ENCODE measurements at regions not wholly inside any gene's neighbourhood (a gene's known extent, or its start where the extent isn't known, plus 50 kb on each side); places are given as distances from the start of the nearest gene placed in this dataset.

DNA sequence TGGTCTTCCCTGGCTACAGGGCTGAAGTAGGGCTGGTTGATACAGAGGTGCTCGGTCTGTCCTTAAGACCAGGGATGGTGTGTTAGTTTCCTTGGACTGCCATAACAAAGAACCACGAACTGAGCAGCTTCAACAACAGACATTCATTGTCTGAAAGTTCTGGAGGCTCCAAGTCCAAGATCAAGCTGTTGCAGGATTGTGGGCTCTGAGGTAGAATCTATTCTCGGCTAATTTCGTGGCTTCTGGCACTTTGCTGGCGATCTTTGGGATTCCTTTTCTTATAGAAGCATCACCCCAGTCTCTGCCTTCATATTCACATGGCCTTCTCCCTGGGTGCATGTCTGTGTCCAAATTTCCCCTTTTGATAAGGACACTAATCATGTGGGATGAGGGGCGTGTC lies 112.1 kb upstream of the ITGB1 start:
- H3K36me3 ChIP-seq (ENCODE audit: insufficient read depth, low read length), result no peaks in the 10 kb centered on the region
- no peaks in the 10 kb centered on the region for H3K9me3 ChIP-seq (ENCODE audit: low read length)
- H3K79me2 ChIP-seq (ENCODE audit: insufficient read depth, low read depth, low read length), result no peaks in the 10 kb centered on the region
- no peak overlapping the region for H2AFZ ChIP-seq (ENCODE audit: low read length)
- no peaks in the 10 kb centered on the region for H3K4me1 ChIP-seq (ENCODE audit: insufficient read depth, low read length, poor library complexity, severe bottlenecking)
- BruUV-seq (replicated peaks), result no TSS peak
- no peak overlapping the region for H3K27ac ChIP-seq (ENCODE audit: low read depth, low read length, poor library complexity, severe bottlenecking)
- CTCF ChIA-PET (ENCODE audit: unreplicated experiment), result interaction anchor here (0.6 kb wide), 1 partner anchor 58 kb away, joined by 3 read pairs; no protein-coding TSS in a partner anchor
- H3K4me2 ChIP-seq (ENCODE audit: low read length), result no peak overlapping the region
- POLR2A ChIA-PET, result interaction anchor here (1.1 kb wide), 1 partner anchor 15 kb away, joined by 4 read pairs; no protein-coding TSS in a partner anchor
- H3K4me3 ChIP-seq (ENCODE audit: low read depth, low read length, poor library complexity, severe bottlenecking), result no peak overlapping the region
- TF ChIP-seq EZH2phosphoT487 (IDR thresholded peaks at IDR 0.05; ENCODE audit: borderline replicate concordance, low read depth, low read length), result no peak
- TF ChIP-seq, protein P1, sequence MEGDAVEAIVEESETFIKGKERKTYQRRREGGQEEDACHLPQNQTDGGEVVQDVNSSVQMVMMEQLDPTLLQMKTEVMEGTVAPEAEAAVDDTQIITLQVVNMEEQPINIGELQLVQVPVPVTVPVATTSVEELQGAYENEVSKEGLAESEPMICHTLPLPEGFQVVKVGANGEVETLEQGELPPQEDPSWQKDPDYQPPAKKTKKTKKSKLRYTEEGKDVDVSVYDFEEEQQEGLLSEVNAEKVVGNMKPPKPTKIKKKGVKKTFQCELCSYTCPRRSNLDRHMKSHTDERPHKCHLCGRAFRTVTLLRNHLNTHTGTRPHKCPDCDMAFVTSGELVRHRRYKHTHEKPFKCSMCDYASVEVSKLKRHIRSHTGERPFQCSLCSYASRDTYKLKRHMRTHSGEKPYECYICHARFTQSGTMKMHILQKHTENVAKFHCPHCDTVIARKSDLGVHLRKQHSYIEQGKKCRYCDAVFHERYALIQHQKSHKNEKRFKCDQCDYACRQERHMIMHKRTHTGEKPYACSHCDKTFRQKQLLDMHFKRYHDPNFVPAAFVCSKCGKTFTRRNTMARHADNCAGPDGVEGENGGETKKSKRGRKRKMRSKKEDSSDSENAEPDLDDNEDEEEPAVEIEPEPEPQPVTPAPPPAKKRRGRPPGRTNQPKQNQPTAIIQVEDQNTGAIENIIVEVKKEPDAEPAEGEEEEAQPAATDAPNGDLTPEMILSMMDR (conservative IDR thresholded peaks at IDR 0.05; ENCODE audit: low read length), result no peak
- H4K20me1 ChIP-seq (ENCODE audit: insufficient read depth, low read length), result no peaks in the 10 kb centered on the region
- intact Hi-C loops (cut with micrococcal nuclease; ENCODE audit: unreplicated experiment), result no loop called here
- no peak for DNase-seq (ENCODE audit: low spot score)
- no peaks in the 10 kb centered on the region for H3K9me2 ChIP-seq (ENCODE audit: insufficient read depth, low read length)

DNA sequence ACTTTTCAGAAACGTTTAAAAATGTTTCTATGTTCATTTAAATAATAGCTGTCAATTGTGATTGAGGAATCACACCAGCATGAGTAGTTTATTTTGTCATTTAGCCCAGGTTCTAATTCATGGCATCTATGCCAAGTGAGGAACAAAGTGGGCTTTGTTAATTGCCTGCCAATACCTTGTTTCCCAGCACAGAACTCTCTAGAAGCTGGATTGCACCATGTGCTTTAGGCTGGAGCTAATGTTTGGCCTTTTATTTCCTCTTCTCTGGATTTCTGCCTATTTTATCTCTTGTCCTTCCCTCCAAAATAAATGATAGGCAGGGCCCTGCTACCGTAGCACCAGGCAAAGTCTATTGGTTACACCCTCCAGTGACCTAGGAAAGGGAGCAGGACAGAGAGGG lies 109.9 kb upstream of the ITGB1 start:
- BruUV-seq (replicated peaks), result no TSS peak
- POLR2A ChIA-PET, result interaction anchor here (0.6 to 1.2 kb wide), 5 partner anchors 17 to 1946 kb away, joined by 3 to 4 read pairs (median 4); no protein-coding TSS in a partner anchor
- H3K79me2 ChIP-seq (ENCODE audit: insufficient read depth, low read depth, low read length), result no peaks in the 10 kb centered on the region
- H3K9me2 ChIP-seq (ENCODE audit: insufficient read depth, low read length), result no peaks in the 10 kb centered on the region
- H3K36me3 ChIP-seq (ENCODE audit: insufficient read depth, low read length), result no peaks in the 10 kb centered on the region
- H3K4me1 ChIP-seq (ENCODE audit: insufficient read depth, low read length, poor library complexity, severe bottlenecking), result no peaks in the 10 kb centered on the region
- no peak overlapping the region for H3K4me3 ChIP-seq (ENCODE audit: low read depth, low read length, poor library complexity, severe bottlenecking)
- H4K20me1 ChIP-seq (ENCODE audit: insufficient read depth, low read length), result no peaks in the 10 kb centered on the region
- no peaks in the 10 kb centered on the region for H3K9me3 ChIP-seq (ENCODE audit: low read length)
- DNase-seq (ENCODE audit: low spot score), result no peak
- intact Hi-C loops (cut with micrococcal nuclease; ENCODE audit: unreplicated experiment), result no loop called here
- no peak overlapping the region for H3K27ac ChIP-seq (ENCODE audit: low read depth, low read length, poor library complexity, severe bottlenecking)
- no peak overlapping the region for H3K4me2 ChIP-seq (ENCODE audit: low read length)
- CTCF ChIA-PET (ENCODE audit: unreplicated experiment), result no interaction called here
- H2AFZ ChIP-seq (ENCODE audit: low read length), result no peak overlapping the region
- TF ChIP-seq, protein P1 (conservative IDR thresholded peaks at IDR 0.05; ENCODE audit: low read length), result no peak
- TF ChIP-seq EZH2phosphoT487 (IDR thresholded peaks at IDR 0.05; ENCODE audit: borderline replicate concordance, low read depth, low read length), result no peak

DNA sequence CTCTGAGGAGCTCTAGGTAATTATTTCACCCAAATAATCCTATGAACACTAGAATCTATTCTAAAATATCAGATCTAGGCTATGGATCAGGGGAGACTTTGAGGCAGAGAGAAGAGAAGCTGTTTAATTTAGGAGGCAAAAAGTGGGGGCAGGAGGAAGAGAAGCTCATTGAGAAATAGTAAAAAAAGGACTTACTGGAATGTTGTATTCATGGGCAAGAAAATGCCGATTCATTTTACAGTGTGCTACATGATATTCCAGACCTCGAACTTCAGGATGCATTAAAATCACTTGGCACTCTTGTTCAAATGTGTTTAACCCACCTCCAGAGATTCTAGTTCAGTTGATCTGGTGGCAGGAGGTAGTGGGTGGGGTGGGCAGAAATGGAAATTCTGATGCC lies 109.5 kb upstream of the ITGB1 start:
- no TSS peak for BruUV-seq (replicated peaks)

More for the DNA sequence above, 109.5 kb upstream of the ITGB1 start:
- no peaks in the 10 kb centered on the region for H3K9me2 ChIP-seq (ENCODE audit: insufficient read depth, low read length)
- no peak overlapping the region for H3K4me2 ChIP-seq (ENCODE audit: low read length)
- no peaks in the 10 kb centered on the region for H3K9me3 ChIP-seq (ENCODE audit: low read length)
- H3K36me3 ChIP-seq (ENCODE audit: insufficient read depth, low read length), result no peaks in the 10 kb centered on the region
- no peaks in the 10 kb centered on the region for H4K20me1 ChIP-seq (ENCODE audit: insufficient read depth, low read length)
- ChIA-PET CTCF (ENCODE audit: unreplicated experiment) (no interaction called here), POLR2A (interaction anchor here (0.6 to 1.6 kb wide), 7 partner anchors 17 to 1962 kb away, joined by 3 to 4 read pairs (median 4); no protein-coding TSS in a partner anchor)
- TF ChIP-seq, protein P1 (conservative IDR thresholded peaks at IDR 0.05; ENCODE audit: low read length), result no peak
- TF ChIP-seq EZH2phosphoT487 (IDR thresholded peaks at IDR 0.05; ENCODE audit: borderline replicate concordance, low read depth, low read length), result no peak
- H2AFZ ChIP-seq (ENCODE audit: low read length), result no peak overlapping the region
- H3K27ac ChIP-seq (ENCODE audit: low read depth, low read length, poor library complexity, severe bottlenecking), result no peak overlapping the region
- intact Hi-C loops (cut with micrococcal nuclease; ENCODE audit: unreplicated experiment), result no loop called here
- H3K79me2 ChIP-seq (ENCODE audit: insufficient read depth, low read depth, low read length), result no peaks in the 10 kb centered on the region
- DNase-seq (ENCODE audit: low spot score), result no peak
- no peak overlapping the region for H3K4me3 ChIP-seq (ENCODE audit: low read depth, low read length, poor library complexity, severe bottlenecking)
- no peaks in the 10 kb centered on the region for H3K4me1 ChIP-seq (ENCODE audit: insufficient read depth, low read length, poor library complexity, severe bottlenecking)

Data from OCI-LY7 (cell line).